ENCODE measurements at regions not wholly inside any gene's neighbourhood (a gene's known extent, or its start where the extent isn't known, plus 50 kb on each side); places are given as distances from the start of the nearest gene placed in this dataset.
"Not testable (repeated sequence)": the region's sequence is repeated elsewhere in the genome, so short reads cannot be mapped to it uniquely, and the experiment has no call there.

- TF ChIP-seq CTCF, POLR2AphosphoS5, POLR2A (IDR thresholded peaks at IDR 0.05): not testable (repeated sequence)
Measured at GRCh38 chr16:29278097-29278871, 128.2 kb downstream of the NPIPB11 start.
